HCT116 (cell line): ENCODE measurements at regions not wholly inside any gene's neighbourhood (a gene's known extent, or its start where the extent isn't known, plus 50 kb on each side); places are given as distances from the start of the nearest gene placed in this dataset.

Experiments used
- ATAC-seq: fragments of 200-7000 bp; cut with Tn5 transposase; 2 replicates; pipeline ENCODE4 v1.9.1; 2020; ENCODE audit warnings: mild to moderate bottlenecking, moderate library complexity
- BruUV-seq: library from RNA; stranded (reverse); fragments of 400-500 nt; replicated peaks from 2 replicates; lab custom pipeline; 2021; lab: Mats Ljungman, UMichigan
- CTCF ChIA-PET: fragments of 300-600 bp; sonication (Branson Sonifier 250); formaldehyde crosslinking; loops from one replicate; lab custom pipeline; 2021; ENCODE audit warnings: antibody characterized with exemption; lab: Charles Lee
- POLR2A ChIA-PET: fragments of 300-600, 350-600 bp; sonication (Branson Sonifier 250); formaldehyde crosslinking; loops from one replicate; lab custom pipeline; 2021; ENCODE audit warnings: antibody characterized with exemption; lab: Charles Lee
- RAD21 ChIA-PET, 2 experiments: fragments of 300-600 bp; sonication (Branson Sonifier 250); formaldehyde crosslinking; loops; one replicate each; lab custom pipeline; 2023; ENCODE audit warnings: low total read pairs in 2 of 2; ENCODE audit not compliant: uncharacterized antibody in 2 of 2, unreplicated experiment in 2 of 2, low non-redundant PET in 1 of 2; lab: Charles Lee
- DNase-seq: peaks from one replicate; pipeline ENCODE4 v3.0.0-alpha.2; 2010; ENCODE audit warnings: low read depth, low spot score
- H2AFZ ChIP-seq: fragments of 200-600 bp; shearing (Covaris generic), sonication (generic); 2 replicates; pipeline ENCODE4 v1.6.1; 2017; ENCODE audit warnings: low read depth, mixed run types, mixed read lengths, antibody characterized with exemption, low read length; ENCODE audit not compliant: poor library complexity, severe bottlenecking
- H3K27ac ChIP-seq: 2 replicates; pipeline ENCODE4 v1.5.1; 2012; ENCODE audit warnings: low read depth, low read length
- H3K27me3 ChIP-seq: fragments of 200-600 bp; sonication (generic); 2 replicates; pipeline ENCODE4 v1.6.1; 2016; ENCODE audit warnings: mixed run types, low read length, mixed read lengths; ENCODE audit not compliant: insufficient read depth
- H3K36me3 ChIP-seq, 2 experiments: fragments of 200-500 bp in 1 of 2; fragments of 200-600 bp in 1 of 2; sonication (Bioruptor generic) in 1 of 2; sonication (generic) in 1 of 2; 2 replicates each; pipeline versions ENCODE4 v1.5.1 to v1.6.1; 2014 to 2016; ENCODE audit warnings: low read length in 2 of 2, inconsistent platforms in 1 of 2, mixed read lengths in 1 of 2, mixed run types in 1 of 2; ENCODE audit not compliant: insufficient read depth in 2 of 2, control insufficient read depth in 1 of 2
- H3K4me1 ChIP-seq, 2 experiments: fragments of 200-600 bp in 1 of 2; sonication (generic) in 1 of 2; 2 replicates each; pipeline versions ENCODE4 v1.5.1 to v1.6.1; 2012 to 2017; ENCODE audit warnings: low read length in 2 of 2, inconsistent platforms in 1 of 2, mild to moderate bottlenecking in 1 of 2, mixed read lengths in 1 of 2, mixed run types in 1 of 2, moderate library complexity in 1 of 2; ENCODE audit not compliant: insufficient read depth in 2 of 2, control insufficient read depth in 1 of 2
- H3K4me2 ChIP-seq: fragments of 200-600 bp; sonication (generic); 2 replicates; pipeline ENCODE4 v1.6.1; 2017; ENCODE audit warnings: mixed run types, low read length, mixed read lengths
- H3K4me3 ChIP-seq, 2 experiments: fragments of 200-600 bp in 1 of 2; sonication (generic) in 1 of 2; replicated peaks in 1 of 2; 2 replicates each; pipeline ENCODE4 v1.5.1; 2011 to 2016; ENCODE audit warnings: low read length in 2 of 2, control low read depth in 1 of 2, low read depth in 1 of 2, mild to moderate bottlenecking in 1 of 2, mixed read lengths in 1 of 2, mixed run types in 1 of 2
- H3K79me2 ChIP-seq: fragments of 200-600 bp; sonication (generic); 2 replicates; pipeline ENCODE4 v1.6.1; 2017; ENCODE audit warnings: mild to moderate bottlenecking, mixed run types, low read length, moderate library complexity, mixed read lengths; ENCODE audit not compliant: insufficient read depth
- H3K9ac ChIP-seq: fragments of 200-600 bp; sonication (generic); 2 replicates; pipeline ENCODE4 v1.6.1; 2016; ENCODE audit warnings: low read length, mixed read lengths
- H3K9me2 ChIP-seq: fragments of 200-600 bp; sonication (generic), shearing (Covaris generic); 2 replicates; pipeline ENCODE4 v1.6.1; 2017; ENCODE audit warnings: mixed run types, mild to moderate bottlenecking, moderate library complexity; ENCODE audit not compliant: insufficient read depth
- H3K9me3 ChIP-seq, 2 experiments: fragments of 200-500 bp in 1 of 2; fragments of 200-600 bp in 1 of 2; sonication (Bioruptor generic) in 1 of 2; sonication (generic) in 1 of 2; 2 replicates each; pipeline ENCODE4 v1.6.1; 2014 to 2017; ENCODE audit warnings: low read length in 2 of 2, mixed read lengths in 2 of 2, inconsistent platforms in 1 of 2, low read depth in 1 of 2, mild to moderate bottlenecking in 1 of 2, mixed run types in 1 of 2, moderate library complexity in 1 of 2; ENCODE audit not compliant: control insufficient read depth in 1 of 2, insufficient read depth in 1 of 2
- H4K20me1 ChIP-seq: fragments of 200-600 bp; sonication (generic), shearing (Covaris generic); 2 replicates; pipeline ENCODE4 v1.6.1; 2017; ENCODE audit warnings: mixed run types, mild to moderate bottlenecking, moderate library complexity; ENCODE audit not compliant: insufficient read depth
- CBX3 ChIP-seq: IDR thresholded peaks from 2 replicates; pipeline ENCODE4 v1.6.1; 2012; ENCODE audit warnings: low read depth
- EGR1 ChIP-seq: IDR thresholded peaks from 2 replicates; pipeline ENCODE4 v1.6.1; 2012; ENCODE audit warnings: low read depth
- ELF1 ChIP-seq: IDR thresholded peaks from 2 replicates; pipeline ENCODE4 v1.6.1; 2012; ENCODE audit warnings: low read depth, borderline replicate concordance
- EZH2phosphoT487 ChIP-seq: fragments of 200-600 bp; IDR thresholded peaks from 2 replicates; pipeline ENCODE4 v1.6.1; 2018; ENCODE audit warnings: antibody characterized with exemption, borderline replicate concordance
- FOSL1 ChIP-seq: IDR thresholded peaks from 2 replicates; pipeline ENCODE4 v1.6.1; 2012; ENCODE audit warnings: low read depth
- JUND ChIP-seq: IDR thresholded peaks from 2 replicates; pipeline ENCODE4 v1.6.1; 2012
- POLR2A ChIP-seq: IDR thresholded peaks from 2 replicates; pipeline ENCODE4 v1.7.0; 2011; ENCODE audit warnings: borderline replicate concordance; ENCODE audit not compliant: insufficient read depth, insufficient read length; ENCODE audit errors: extremely low read depth
- POLR2AphosphoS5 ChIP-seq: IDR thresholded peaks from 2 replicates; pipeline ENCODE4 v1.6.1; 2011; ENCODE audit warnings: mild to moderate bottlenecking, low read depth, low read length, moderate library complexity
- RAD21 ChIP-seq: IDR thresholded peaks from 2 replicates; pipeline ENCODE4 v1.6.1; 2012; ENCODE audit warnings: low read depth, mild to moderate bottlenecking
- SIN3A ChIP-seq: IDR thresholded peaks from 2 replicates; pipeline ENCODE4 v1.6.1; 2012; ENCODE audit warnings: low read depth
- SP1 ChIP-seq: IDR thresholded peaks from 2 replicates; pipeline ENCODE4 v1.6.1; 2012; ENCODE audit warnings: low read depth
- YY1 ChIP-seq: IDR thresholded peaks from 2 replicates; pipeline ENCODE4 v1.6.1; 2011; ENCODE audit warnings: low read length, low read depth, moderate library complexity, mild to moderate bottlenecking; ENCODE audit not compliant: insufficient replicate concordance; ENCODE audit errors: extremely low read depth
- ZFX ChIP-seq: fragments of 450-650 bp; IDR thresholded peaks from 2 replicates; pipeline ENCODE4 v1.6.1; 2017
- ZNF274 ChIP-seq: fragments of 200-500 bp; sonication (Bioruptor generic); IDR thresholded peaks from 2 replicates; pipeline ENCODE4 v1.6.1; 2014; ENCODE audit warnings: mild to moderate bottlenecking, low read depth, low read length, inconsistent platforms
- intact Hi-C: fragments of 100-400 bp; cut with micrococcal nuclease; formaldehyde crosslinking; loops from 2 replicates; pipeline ENCODE4 v1.10.0; 2022
- TF ChIP-seq, protein P1 (sequence below): IDR thresholded peaks from 2 replicates; pipeline ENCODE4 v1.6.1; 2012
- TF ChIP-seq, protein P2 (sequence below), 3 experiments: fragments of 200-600 bp in 1 of 3; sonication (generic) in 1 of 3; IDR thresholded peaks in 2 of 3; conservative IDR thresholded peaks in 1 of 3; 2 replicates each; pipeline ENCODE4 v1.5.1; 2012 to 2017; ENCODE audit warnings: low read depth in 2 of 3, low read length in 2 of 3, antibody characterized with exemption in 1 of 3, borderline replicate concordance in 1 of 3, control low read depth in 1 of 3, mild to moderate bottlenecking in 1 of 3, mixed read lengths in 1 of 3, mixed run types in 1 of 3, moderate library complexity in 1 of 3; ENCODE audit not compliant: insufficient read depth in 1 of 3
- TF ChIP-seq, protein P3 (sequence below): IDR thresholded peaks from 2 replicates; pipeline ENCODE4 v1.6.1; 2012
- TF ChIP-seq, protein P4 (sequence below): IDR thresholded peaks from 2 replicates; pipeline ENCODE4 v1.6.1; 2012; ENCODE audit warnings: low read depth
- TF ChIP-seq, protein P5 (sequence below): IDR thresholded peaks from 2 replicates; pipeline ENCODE4 v1.6.1; 2011; ENCODE audit warnings: mild to moderate bottlenecking, low read length, moderate library complexity; ENCODE audit not compliant: insufficient replicate concordance; ENCODE audit errors: extremely low read depth

DNA sequence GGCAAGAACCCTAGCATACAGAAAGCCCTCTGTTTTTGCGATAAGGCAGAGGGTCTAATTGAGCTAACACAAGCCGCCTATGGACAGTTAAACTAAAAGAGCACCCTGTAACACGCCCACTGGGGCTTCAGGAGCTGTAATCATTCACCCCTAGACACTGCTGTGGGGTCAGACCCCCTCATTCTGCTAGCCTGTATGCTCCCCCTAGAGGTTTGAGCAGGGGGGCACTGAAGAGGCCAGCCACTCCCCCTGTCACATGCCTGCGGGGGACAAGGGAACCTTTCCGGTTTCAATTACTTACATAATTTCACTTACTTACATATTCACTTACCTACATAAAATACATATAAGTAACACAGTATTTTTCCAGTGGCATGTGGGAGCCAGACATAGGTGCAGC, 469.5 kb upstream of the FAM241A start:
- Histone ChIP-seq H2AFZ (no peak overlapping the region), H3K36me3 (no peaks in the 10 kb centered on the region), H3K27ac (no peak overlapping the region), H3K9me2 (no peaks in the 10 kb centered on the region), H4K20me1 (no peaks in the 10 kb centered on the region), H3K9ac (no peak overlapping the region), H3K4me2 (no peak overlapping the region), H3K79me2 (no peaks in the 10 kb centered on the region), H3K9me3 (no peaks in the 10 kb centered on the region), H3K27me3 (no peaks in the 10 kb centered on the region), H3K4me1 (no peaks in the 10 kb centered on the region), H3K4me3 (no peak overlapping the region)
- CTCF ChIA-PET = no interaction called here
- RAD21 ChIA-PET = no interaction called here
- TF ChIP-seq EZH2phosphoT487 = no peak
- TF ChIP-seq, protein P1, sequence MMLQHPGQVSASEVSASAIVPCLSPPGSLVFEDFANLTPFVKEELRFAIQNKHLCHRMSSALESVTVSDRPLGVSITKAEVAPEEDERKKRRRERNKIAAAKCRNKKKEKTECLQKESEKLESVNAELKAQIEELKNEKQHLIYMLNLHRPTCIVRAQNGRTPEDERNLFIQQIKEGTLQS = no peak
- TF ChIP-seq, protein P2, sequence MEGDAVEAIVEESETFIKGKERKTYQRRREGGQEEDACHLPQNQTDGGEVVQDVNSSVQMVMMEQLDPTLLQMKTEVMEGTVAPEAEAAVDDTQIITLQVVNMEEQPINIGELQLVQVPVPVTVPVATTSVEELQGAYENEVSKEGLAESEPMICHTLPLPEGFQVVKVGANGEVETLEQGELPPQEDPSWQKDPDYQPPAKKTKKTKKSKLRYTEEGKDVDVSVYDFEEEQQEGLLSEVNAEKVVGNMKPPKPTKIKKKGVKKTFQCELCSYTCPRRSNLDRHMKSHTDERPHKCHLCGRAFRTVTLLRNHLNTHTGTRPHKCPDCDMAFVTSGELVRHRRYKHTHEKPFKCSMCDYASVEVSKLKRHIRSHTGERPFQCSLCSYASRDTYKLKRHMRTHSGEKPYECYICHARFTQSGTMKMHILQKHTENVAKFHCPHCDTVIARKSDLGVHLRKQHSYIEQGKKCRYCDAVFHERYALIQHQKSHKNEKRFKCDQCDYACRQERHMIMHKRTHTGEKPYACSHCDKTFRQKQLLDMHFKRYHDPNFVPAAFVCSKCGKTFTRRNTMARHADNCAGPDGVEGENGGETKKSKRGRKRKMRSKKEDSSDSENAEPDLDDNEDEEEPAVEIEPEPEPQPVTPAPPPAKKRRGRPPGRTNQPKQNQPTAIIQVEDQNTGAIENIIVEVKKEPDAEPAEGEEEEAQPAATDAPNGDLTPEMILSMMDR (IDR thresholded peaks at IDR 0.05 in 2 of 3, conservative IDR thresholded peaks at IDR 0.05 in 1 of 3; ENCODE audit: borderline replicate concordance in 1 of 3, insufficient read depth in 1 of 3, low read depth in 2 of 3, low read length in 2 of 3) = no peak
- TF ChIP-seq CBX3 = no peak
- no peak for TF ChIP-seq POLR2AphosphoS5
- TF ChIP-seq, protein P3, sequence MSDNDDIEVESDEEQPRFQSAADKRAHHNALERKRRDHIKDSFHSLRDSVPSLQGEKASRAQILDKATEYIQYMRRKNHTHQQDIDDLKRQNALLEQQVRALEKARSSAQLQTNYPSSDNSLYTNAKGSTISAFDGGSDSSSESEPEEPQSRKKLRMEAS = no peak
- no peak for TF ChIP-seq FOSL1
- no peak for TF ChIP-seq EGR1
- no peak for TF ChIP-seq SIN3A
- no peak for TF ChIP-seq POLR2A
- TF ChIP-seq JUND = no peak
- TF ChIP-seq RAD21 = no peak
- TF ChIP-seq, protein P4, sequence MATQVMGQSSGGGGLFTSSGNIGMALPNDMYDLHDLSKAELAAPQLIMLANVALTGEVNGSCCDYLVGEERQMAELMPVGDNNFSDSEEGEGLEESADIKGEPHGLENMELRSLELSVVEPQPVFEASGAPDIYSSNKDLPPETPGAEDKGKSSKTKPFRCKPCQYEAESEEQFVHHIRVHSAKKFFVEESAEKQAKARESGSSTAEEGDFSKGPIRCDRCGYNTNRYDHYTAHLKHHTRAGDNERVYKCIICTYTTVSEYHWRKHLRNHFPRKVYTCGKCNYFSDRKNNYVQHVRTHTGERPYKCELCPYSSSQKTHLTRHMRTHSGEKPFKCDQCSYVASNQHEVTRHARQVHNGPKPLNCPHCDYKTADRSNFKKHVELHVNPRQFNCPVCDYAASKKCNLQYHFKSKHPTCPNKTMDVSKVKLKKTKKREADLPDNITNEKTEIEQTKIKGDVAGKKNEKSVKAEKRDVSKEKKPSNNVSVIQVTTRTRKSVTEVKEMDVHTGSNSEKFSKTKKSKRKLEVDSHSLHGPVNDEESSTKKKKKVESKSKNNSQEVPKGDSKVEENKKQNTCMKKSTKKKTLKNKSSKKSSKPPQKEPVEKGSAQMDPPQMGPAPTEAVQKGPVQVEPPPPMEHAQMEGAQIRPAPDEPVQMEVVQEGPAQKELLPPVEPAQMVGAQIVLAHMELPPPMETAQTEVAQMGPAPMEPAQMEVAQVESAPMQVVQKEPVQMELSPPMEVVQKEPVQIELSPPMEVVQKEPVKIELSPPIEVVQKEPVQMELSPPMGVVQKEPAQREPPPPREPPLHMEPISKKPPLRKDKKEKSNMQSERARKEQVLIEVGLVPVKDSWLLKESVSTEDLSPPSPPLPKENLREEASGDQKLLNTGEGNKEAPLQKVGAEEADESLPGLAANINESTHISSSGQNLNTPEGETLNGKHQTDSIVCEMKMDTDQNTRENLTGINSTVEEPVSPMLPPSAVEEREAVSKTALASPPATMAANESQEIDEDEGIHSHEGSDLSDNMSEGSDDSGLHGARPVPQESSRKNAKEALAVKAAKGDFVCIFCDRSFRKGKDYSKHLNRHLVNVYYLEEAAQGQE = no peak
- TF ChIP-seq YY1 = no peak
- TF ChIP-seq ZFX = no peak
- no peak for TF ChIP-seq ZNF274
- TF ChIP-seq, protein P5, sequence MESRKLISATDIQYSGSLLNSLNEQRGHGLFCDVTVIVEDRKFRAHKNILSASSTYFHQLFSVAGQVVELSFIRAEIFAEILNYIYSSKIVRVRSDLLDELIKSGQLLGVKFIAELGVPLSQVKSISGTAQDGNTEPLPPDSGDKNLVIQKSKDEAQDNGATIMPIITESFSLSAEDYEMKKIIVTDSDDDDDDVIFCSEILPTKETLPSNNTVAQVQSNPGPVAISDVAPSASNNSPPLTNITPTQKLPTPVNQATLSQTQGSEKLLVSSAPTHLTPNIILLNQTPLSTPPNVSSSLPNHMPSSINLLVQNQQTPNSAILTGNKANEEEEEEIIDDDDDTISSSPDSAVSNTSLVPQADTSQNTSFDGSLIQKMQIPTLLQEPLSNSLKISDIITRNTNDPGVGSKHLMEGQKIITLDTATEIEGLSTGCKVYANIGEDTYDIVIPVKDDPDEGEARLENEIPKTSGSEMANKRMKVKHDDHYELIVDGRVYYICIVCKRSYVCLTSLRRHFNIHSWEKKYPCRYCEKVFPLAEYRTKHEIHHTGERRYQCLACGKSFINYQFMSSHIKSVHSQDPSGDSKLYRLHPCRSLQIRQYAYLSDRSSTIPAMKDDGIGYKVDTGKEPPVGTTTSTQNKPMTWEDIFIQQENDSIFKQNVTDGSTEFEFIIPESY = no peak
- TF ChIP-seq ELF1 = no peak
- no peak for TF ChIP-seq SP1
- POLR2A ChIA-PET = no interaction called here
- BruUV-seq = no TSS peak
- DNase-seq = no peak
- intact Hi-C loops = no loop called here
- no peak for ATAC-seq
